RWPE1 (cell line): ENCODE measurements at regions not wholly inside any gene's neighbourhood (a gene's known extent, or its start where the extent isn't known, plus 50 kb on each side); places are given as distances from the start of the nearest gene placed in this dataset.

Source experiments
- CTCF ChIA-PET: fragments of 350-600 bp; sonication (Branson Sonifier 250); formaldehyde crosslinking; extraction: SDS; loops from one replicate; lab custom pipeline; 2021; lab: Yijun Ruan, JAX
- POLR2A ChIA-PET: fragments of 400-600 bp; formaldehyde crosslinking; extraction: SDS; loops from one replicate; lab custom pipeline; 2020; ENCODE audit warnings: antibody characterized with exemption; ENCODE audit not compliant: low non-redundant PET; lab: Yijun Ruan, JAX
- DNase-seq: peaks from one replicate; pipeline ENCODE4 v3.0.0; 2012; ENCODE audit warnings: low spot score
- H3K27ac ChIP-seq: fragments of 450-650 bp; 2 replicates; pipeline ENCODE4 v1.5.1; 2017
- CTCF ChIP-seq: fragments of 450-650 bp; conservative IDR thresholded peaks from 2 replicates; pipeline ENCODE4 v1.5.1; 2017; ENCODE audit warnings: low read depth, mild to moderate bottlenecking

- no peak overlapping the region for H3K27ac ChIP-seq
- ChIA-PET POLR2A (interaction anchor here (0.6 kb wide), 1 partner anchor 17 kb away, joined by 3 read pairs; no protein-coding TSS in a partner anchor), CTCF (no interaction called here)
- DNase-seq, result no peak
- TF ChIP-seq CTCF, result no peak
Observed at GRCh38 chr1:219276049-219276738, 102.5 kb downstream of the LYPLAL1 start.

- ChIA-PET CTCF (no interaction called here), POLR2A (no interaction called here)
- H3K27ac ChIP-seq, result no peak overlapping the region
- DNase-seq, result no peak
- no peak for TF ChIP-seq CTCF
Observed at GRCh38 chr1:219273088-219273686, 99.5 kb downstream of the LYPLAL1 start.

- ChIA-PET CTCF (interaction anchor here (0.6 to 0.7 kb wide), 3 partner anchors 95 to 109 kb away, joined by 3 to 4 read pairs (median 3); no protein-coding TSS in a partner anchor), POLR2A (no interaction called here)
- no peak overlapping the region for H3K27ac ChIP-seq
- no peak for TF ChIP-seq CTCF
- DNase-seq, result no peak
Observed at GRCh38 chr1:219271818-219272535, 98.3 kb downstream of the LYPLAL1 start.

- no peak overlapping the region for H3K27ac ChIP-seq
- no peak for TF ChIP-seq CTCF
- ChIA-PET CTCF (interaction anchor here (0.6 kb wide), 1 partner anchor 16 kb away, joined by 3 read pairs; no protein-coding TSS in a partner anchor), POLR2A (no interaction called here)
- no peak for DNase-seq
Observed at GRCh38 chr1:219269171-219269570, 95.5 kb downstream of the LYPLAL1 start.

GRCh38 chr1:219266524-219266923, 92.8 kb downstream of the LYPLAL1 start:
- no peak overlapping the region for H3K27ac ChIP-seq
- no peak for TF ChIP-seq CTCF
- POLR2A ChIA-PET, result no interaction called here
- no peak for DNase-seq
- CTCF ChIA-PET, result interaction anchor here (0.6 kb wide), 1 partner anchor 701 kb away, joined by 3 read pairs; no protein-coding TSS in a partner anchor

- no peak overlapping the region for H3K27ac ChIP-seq
- CTCF ChIA-PET, result no interaction called here
- no peak for DNase-seq
- POLR2A ChIA-PET, result no interaction called here
- no peak for TF ChIP-seq CTCF
Observed at GRCh38 chr1:219265026-219265515, 91.4 kb downstream of the LYPLAL1 start.
